IMR-90 (cell line): ENCODE measurements at regions not wholly inside any gene's neighbourhood (a gene's known extent, or its start where the extent isn't known, plus 50 kb on each side); places are given as distances from the start of the nearest gene placed in this dataset.

Experiments used
- ATAC-seq: fragments of 200-7000 bp; cut with Tn5 transposase; 2 replicates; pipeline ENCODE4 v1.9.1; 2020; ENCODE audit warnings: low read depth, mild to moderate bottlenecking, moderate library complexity
- BruUV-seq: library from RNA; stranded (reverse); fragments of 400-500 nt; replicated peaks from 2 replicates; lab custom pipeline; 2021; lab: Mats Ljungman, UMichigan
- CTCF ChIA-PET: fragments of 300-600 bp; formaldehyde crosslinking; extraction: SDS; loops from one replicate; lab custom pipeline; 2021; ENCODE audit warnings: antibody characterized with exemption; lab: Yijun Ruan, JAX
- POLR2A ChIA-PET: fragments of 300-600 bp; sonication (Branson Sonifier 250); formaldehyde crosslinking; loops from one replicate; lab custom pipeline; 2022; ENCODE audit warnings: antibody characterized with exemption; ENCODE audit not compliant: unreplicated experiment; lab: Charles Lee
- DNase-seq: peaks from one replicate; pipeline ENCODE4 v3.0.0; 2013
- H2AFZ ChIP-seq: replicated peaks from 2 replicates; pipeline ENCODE3; 2013; ENCODE audit warnings: low read length, mild to moderate bottlenecking; ENCODE audit not compliant: poor library complexity
- H2AK5ac ChIP-seq: 2 replicates; pipeline ENCODE4 v1.6.1; 2013; ENCODE audit warnings: low read depth, low read length, inconsistent platforms
- H2AK9ac ChIP-seq: replicated peaks from 2 replicates; pipeline ENCODE3; 2013; ENCODE audit warnings: mild to moderate bottlenecking, low read depth, low read length, moderate library complexity; ENCODE audit not compliant: poor library complexity
- H2BK120ac ChIP-seq: 2 replicates; pipeline ENCODE4 v1.6.1; 2013; ENCODE audit warnings: low read depth, low read length, inconsistent platforms
- H2BK15ac ChIP-seq: 3 replicates; pipeline ENCODE4 v1.6.1; 2013; ENCODE audit warnings: low read depth, low read length, inconsistent platforms
- H2BK20ac ChIP-seq: 2 replicates; pipeline ENCODE4 v1.6.1; 2013; ENCODE audit warnings: low read depth, mild to moderate bottlenecking, inconsistent platforms, low read length, moderate library complexity
- H2BK5ac ChIP-seq: 2 replicates; pipeline ENCODE4 v1.6.1; 2013; ENCODE audit warnings: mild to moderate bottlenecking, low read depth, low read length, inconsistent platforms; ENCODE audit not compliant: poor library complexity, severe bottlenecking
- H3K14ac ChIP-seq: replicated peaks from 2 replicates; pipeline ENCODE4 v1.6.1; 2013; ENCODE audit warnings: low read depth, low read length, inconsistent platforms
- H3K18ac ChIP-seq: 2 replicates; pipeline ENCODE4 v1.6.1; 2013; ENCODE audit warnings: low read depth, low read length, control low read depth
- H3K23ac ChIP-seq: 2 replicates; pipeline ENCODE4 v1.6.1; 2013; ENCODE audit warnings: low read depth, low read length, inconsistent platforms
- H3K27ac ChIP-seq: 2 replicates; pipeline ENCODE4 v1.5.1; 2013; ENCODE audit warnings: mild to moderate bottlenecking, control low read depth, low read length; ENCODE audit not compliant: insufficient read depth
- H3K27me3 ChIP-seq: 2 replicates; pipeline ENCODE4 v1.6.1; 2013; ENCODE audit warnings: low read length; ENCODE audit not compliant: control insufficient read depth, insufficient read depth
- H3K36me3 ChIP-seq: 2 replicates; pipeline ENCODE4 v1.6.1; 2013; ENCODE audit warnings: low read length, mixed read lengths; ENCODE audit not compliant: control insufficient read depth, insufficient read depth
- H3K4ac ChIP-seq: 2 replicates; pipeline ENCODE4 v1.6.1; 2013; ENCODE audit warnings: low read depth, low read length, inconsistent platforms
- H3K4me1 ChIP-seq: 2 replicates; pipeline ENCODE4 v1.6.1; 2013; ENCODE audit warnings: low read length, mixed read lengths; ENCODE audit not compliant: control insufficient read depth, insufficient read depth
- H3K4me2 ChIP-seq: 2 replicates; pipeline ENCODE4 v1.6.1; 2013; ENCODE audit warnings: low read depth, mild to moderate bottlenecking, control low read depth, low read length, moderate library complexity
- H3K4me3 ChIP-seq: 2 replicates; pipeline ENCODE4 v1.5.1; 2013; ENCODE audit warnings: low read depth, mild to moderate bottlenecking, control low read depth, low read length, moderate library complexity; ENCODE audit not compliant: insufficient read depth
- H3K56ac ChIP-seq: 2 replicates; pipeline ENCODE4 v1.6.1; 2013; ENCODE audit warnings: low read length, inconsistent platforms; ENCODE audit not compliant: insufficient read depth; ENCODE audit errors: extremely low read depth
- H3K79me1 ChIP-seq, 2 experiments: 2 replicates each; pipeline ENCODE4 v1.6.1; 2013; ENCODE audit warnings: low read length in 2 of 2, inconsistent platforms in 1 of 2, low read depth in 1 of 2
- H3K9ac ChIP-seq: 2 replicates; pipeline ENCODE4 v1.6.1; 2013; ENCODE audit warnings: low read depth, low read length, control low read depth
- H3K9me1 ChIP-seq: 2 replicates; pipeline ENCODE4 v1.6.1; 2013; ENCODE audit warnings: low read length, inconsistent platforms; ENCODE audit not compliant: insufficient read depth
- H3K9me3 ChIP-seq: 2 replicates; pipeline ENCODE4 v1.6.1; 2013; ENCODE audit warnings: low read length; ENCODE audit not compliant: control insufficient read depth, insufficient read depth
- H4K20me1 ChIP-seq: 2 replicates; pipeline ENCODE4 v1.6.1; 2013; ENCODE audit warnings: low read length, inconsistent platforms; ENCODE audit not compliant: insufficient read depth
- H4K5ac ChIP-seq: 2 replicates; pipeline ENCODE4 v1.6.1; 2013; ENCODE audit warnings: mild to moderate bottlenecking, low read depth, low read length, control low read depth
- H4K8ac ChIP-seq, 2 experiments: 2 replicates each; pipeline ENCODE4 v1.6.1; 2013; ENCODE audit warnings: low read depth in 2 of 2, low read length in 2 of 2, control low read depth in 1 of 2, inconsistent platforms in 1 of 2
- H4K91ac ChIP-seq: 2 replicates; pipeline ENCODE4 v1.6.1; 2013; ENCODE audit warnings: low read depth, low read length, inconsistent platforms; ENCODE audit not compliant: insufficient read depth
- BHLHE40 ChIP-seq: fragments of 150-350 bp; IDR thresholded peaks from 2 replicates; pipeline ENCODE4 v1.6.1; 2016; ENCODE audit warnings: mild to moderate bottlenecking, low read depth, low read length
- FOS ChIP-seq: fragments of 150-350 bp; IDR thresholded peaks from 2 replicates; pipeline ENCODE4 v1.6.1; 2016; ENCODE audit warnings: low read depth, low read length
- MAFK ChIP-seq: IDR thresholded peaks from 2 replicates; pipeline ENCODE4 v1.6.1; 2012; ENCODE audit warnings: low read depth, low read length, improper control_type of control experiment
- MAZ ChIP-seq: IDR thresholded peaks from 2 replicates; pipeline ENCODE4 v1.6.1; 2012; ENCODE audit warnings: low read depth, mild to moderate bottlenecking, low read length, improper control_type of control experiment, moderate library complexity, borderline replicate concordance
- MXI1 ChIP-seq: IDR thresholded peaks from 2 replicates; pipeline ENCODE4 v1.6.1; 2012; ENCODE audit warnings: low read depth, mild to moderate bottlenecking, low read length, moderate library complexity, borderline replicate concordance
- NFE2L2 ChIP-seq: fragments of 150-350 bp; IDR thresholded peaks from 2 replicates; pipeline ENCODE4 v1.6.1; 2016; ENCODE audit warnings: low read depth, mild to moderate bottlenecking, low read length
- RAD21 ChIP-seq: IDR thresholded peaks from 2 replicates; pipeline ENCODE4 v1.6.1; 2012; ENCODE audit warnings: low read length, improper control_type of control experiment
- WGBS, 2 experiments: methylation state at CpG; one replicate each; pipeline versions ENCODE4 v1.1.5 to v1.1.7; 2013; ENCODE audit warnings: missing lambda C conversion rate in 2 of 2; ENCODE audit not compliant: insufficient read length in 1 of 2; ENCODE audit errors: extremely low coverage in 2 of 2; 5-methylcytosine and 5-hydroxymethylcytosine counted together
- dilution Hi-C: fragments of 300-500 bp; cut with HindIII; formaldehyde crosslinking; loops from one replicate; pipeline ENCODE4 v1.14.3; 2018; ENCODE audit warnings: low sequenced_read_pairs; ENCODE audit not compliant: unreplicated experiment
- in situ Hi-C: fragments of 300-500 bp; cut with MboI; formaldehyde crosslinking; loops from 3 replicates; pipeline ENCODE4 v1.14.3; 2019; ENCODE audit warnings: low sequenced_read_pairs, inconsistent platforms, mixed read lengths
- intact Hi-C: fragments of 100-400 bp; cut with micrococcal nuclease; formaldehyde crosslinking; loops from 2 replicates; pipeline ENCODE4 v1.10.0; 2022

DNA sequence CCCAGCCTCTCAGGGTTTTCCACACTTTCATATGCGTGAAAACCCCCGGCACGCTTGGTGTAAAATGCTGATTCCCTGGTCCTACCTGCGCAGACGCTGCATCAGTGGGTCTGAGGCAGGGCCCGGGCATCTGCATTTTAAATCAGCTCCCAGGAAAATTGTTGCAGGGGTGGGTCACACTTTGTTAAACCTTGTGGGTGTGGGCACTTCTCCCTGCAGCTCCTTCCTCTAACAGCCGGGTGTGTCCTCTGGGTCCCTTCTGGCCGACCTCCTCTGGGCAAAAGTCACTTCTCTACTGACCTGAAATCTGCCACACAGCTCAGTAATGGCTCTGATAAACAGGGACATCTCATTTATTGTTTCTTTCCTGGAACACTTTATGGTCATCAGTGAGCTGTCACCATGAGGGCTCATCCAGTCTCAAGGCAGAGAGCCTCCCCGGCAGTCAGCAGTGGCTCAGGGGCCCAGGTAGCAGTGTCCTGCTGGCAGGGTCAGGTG is 52.8 kb upstream of the TMPRSS2 start:
- dilution Hi-C loops (no loop called here), in situ Hi-C loops (no loop called here), intact Hi-C loops (no loop called here)
- Histone ChIP-seq H3K23ac (no peak overlapping the region), H2AFZ (no peak overlapping the region), H4K8ac (no peak overlapping the region), H3K4ac (no peak overlapping the region), H3K4me3 (no peak overlapping the region), H3K27me3 (peaks cover 16% of the 10 kb centered on the region), H2AK5ac (no peak overlapping the region), H2BK120ac (no peak overlapping the region), H3K27ac (no peak overlapping the region), H4K5ac (no peak overlapping the region), H3K79me1 (no peaks in the 10 kb centered on the region), H3K4me1 (no peaks in the 10 kb centered on the region), H3K9me3 (no peaks in the 10 kb centered on the region), H2AK9ac (no peak overlapping the region), H2BK5ac (no peak overlapping the region), H3K14ac (no peak overlapping the region), H3K4me2 (no peak overlapping the region), H3K56ac (no peak overlapping the region), H3K9me1 (no peaks in the 10 kb centered on the region), H4K20me1 (no peaks in the 10 kb centered on the region), H3K18ac (no peak overlapping the region), H4K91ac (no peak overlapping the region), H2BK15ac (no peak overlapping the region), H3K36me3 (no peaks in the 10 kb centered on the region), H2BK20ac (no peak overlapping the region), H3K9ac (no peak overlapping the region)
- no CpG with 5 or more reads among the region's 9 CpGs for WGBS, 2 experiments
- ChIA-PET POLR2A (no interaction called here), CTCF (no interaction called here)
- DNase-seq (no peak), ATAC-seq (no peak)
- no peak for TF ChIP-seq RAD21
- TF ChIP-seq MXI1 = no peak
- no peak for TF ChIP-seq FOS
- no peak for TF ChIP-seq MAZ
- TF ChIP-seq MAFK = no peak
- TF ChIP-seq NFE2L2 = no peak
- TF ChIP-seq BHLHE40 = no peak
- BruUV-seq = no TSS peak
